Globus pallidus (tissue), 1 donor: ENCODE measurements at regions not wholly inside any gene's neighbourhood (a gene's known extent, or its start where the extent isn't known, plus 50 kb on each side); places are given as distances from the start of the nearest gene placed in this dataset.
"Not testable (repeated sequence)": the region's sequence is repeated elsewhere in the genome, so short reads cannot be mapped to it uniquely, and the experiment has no call there.

Experiments
- DNase-seq: peaks from one replicate; pipeline ENCODE4 v3.0.0-alpha.2; 2015; ENCODE audit warnings: low spot score

DNA sequence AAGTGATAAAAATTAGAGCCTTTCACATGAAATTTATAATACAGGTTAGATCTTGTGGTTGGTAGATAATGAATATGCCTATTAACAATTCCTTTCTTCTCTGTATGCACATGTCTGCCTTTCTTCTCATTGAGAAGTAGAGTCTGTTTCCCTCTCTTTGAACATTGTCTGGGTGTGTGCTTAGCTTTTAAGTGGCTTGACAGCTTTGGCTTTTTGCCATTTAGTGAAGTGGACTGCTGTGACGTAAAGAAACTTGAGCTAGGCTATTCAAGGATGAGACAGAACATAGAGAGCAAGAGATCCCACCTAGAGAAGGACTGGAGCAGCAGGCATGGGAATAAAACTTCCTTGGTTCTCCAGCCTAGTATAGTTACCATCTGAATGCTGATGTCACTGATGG is 996.7 kb upstream of the CELF2 start:
- DNase-seq = no peak

DNA sequence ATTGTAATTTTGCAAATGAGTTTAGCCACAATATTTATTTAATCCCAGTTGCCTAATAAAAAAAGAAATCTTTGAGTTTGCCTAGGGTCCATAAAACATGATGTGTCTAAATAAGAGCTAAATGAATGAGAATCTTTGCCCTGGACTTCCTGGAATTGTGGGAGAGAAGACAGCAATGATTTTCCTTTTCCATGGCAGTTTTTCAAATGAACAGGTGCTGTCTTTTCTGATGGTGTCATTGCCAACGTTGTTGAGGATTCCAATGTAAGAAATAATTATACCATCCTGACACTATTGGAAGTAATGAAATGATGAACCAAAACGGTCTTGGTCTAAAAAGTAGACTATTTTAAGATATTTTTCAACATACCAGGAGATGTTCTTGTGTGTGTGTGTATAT is 984.7 kb upstream of the CELF2 start:
- DNase-seq = no peak

DNA sequence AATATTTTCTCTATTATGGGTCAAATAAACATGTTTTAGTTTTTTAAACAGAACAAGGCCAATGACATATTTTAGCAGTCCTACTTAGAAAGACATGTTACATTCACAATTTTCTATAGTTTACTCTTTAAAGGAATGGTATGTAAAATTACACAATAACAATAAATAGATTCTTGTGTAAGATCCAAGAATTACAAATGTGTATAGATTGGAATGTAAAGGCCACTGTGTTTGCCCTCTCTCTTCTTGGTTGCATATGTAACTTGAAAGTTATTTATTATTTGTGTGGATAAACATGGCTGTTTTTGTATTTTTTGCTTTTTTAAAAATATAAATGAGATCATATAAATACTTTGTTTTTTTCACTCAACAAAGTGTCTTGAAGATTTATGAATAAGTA is 979.3 kb upstream of the CELF2 start:
- DNase-seq = no peak

DNA sequence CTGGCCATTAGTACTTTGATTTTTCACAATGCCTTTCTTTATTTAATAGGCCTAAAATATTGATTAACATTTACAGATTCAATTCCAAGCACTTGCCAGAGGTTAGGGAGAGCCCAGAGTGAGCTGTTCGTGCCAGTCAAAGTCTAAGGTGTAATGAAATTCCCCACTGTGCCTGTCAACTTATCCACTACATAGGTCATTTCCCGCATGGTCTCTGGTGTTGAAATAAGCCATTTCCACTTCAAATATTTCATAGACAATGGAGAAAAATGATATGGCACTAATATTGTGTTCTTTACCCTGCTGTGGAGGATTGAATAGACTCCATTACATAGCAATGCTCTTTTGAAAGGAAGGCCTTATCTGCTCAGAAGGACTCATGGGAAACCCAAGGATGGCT is 978.1 kb upstream of the CELF2 start:
- DNase-seq = no peak

DNA sequence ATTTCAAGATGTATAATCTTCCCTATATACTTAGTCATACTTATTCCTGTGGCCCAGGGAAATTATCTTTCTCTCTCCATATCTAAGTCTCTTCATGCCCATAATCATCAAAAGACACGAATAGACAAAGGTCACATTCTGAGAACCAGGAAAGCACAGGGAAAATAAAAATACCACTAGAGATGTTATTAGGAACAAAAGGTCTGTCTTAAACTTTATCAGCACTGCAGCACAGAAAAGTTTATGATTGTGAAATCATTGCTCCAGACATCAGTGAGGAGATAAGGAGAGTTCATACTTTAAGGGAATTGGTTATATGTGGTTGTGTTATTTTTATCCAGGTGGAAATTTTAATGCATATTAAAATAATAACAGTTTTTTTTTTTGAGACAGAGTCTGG is 974.6 kb upstream of the CELF2 start:
- DNase-seq = no peak

DNA sequence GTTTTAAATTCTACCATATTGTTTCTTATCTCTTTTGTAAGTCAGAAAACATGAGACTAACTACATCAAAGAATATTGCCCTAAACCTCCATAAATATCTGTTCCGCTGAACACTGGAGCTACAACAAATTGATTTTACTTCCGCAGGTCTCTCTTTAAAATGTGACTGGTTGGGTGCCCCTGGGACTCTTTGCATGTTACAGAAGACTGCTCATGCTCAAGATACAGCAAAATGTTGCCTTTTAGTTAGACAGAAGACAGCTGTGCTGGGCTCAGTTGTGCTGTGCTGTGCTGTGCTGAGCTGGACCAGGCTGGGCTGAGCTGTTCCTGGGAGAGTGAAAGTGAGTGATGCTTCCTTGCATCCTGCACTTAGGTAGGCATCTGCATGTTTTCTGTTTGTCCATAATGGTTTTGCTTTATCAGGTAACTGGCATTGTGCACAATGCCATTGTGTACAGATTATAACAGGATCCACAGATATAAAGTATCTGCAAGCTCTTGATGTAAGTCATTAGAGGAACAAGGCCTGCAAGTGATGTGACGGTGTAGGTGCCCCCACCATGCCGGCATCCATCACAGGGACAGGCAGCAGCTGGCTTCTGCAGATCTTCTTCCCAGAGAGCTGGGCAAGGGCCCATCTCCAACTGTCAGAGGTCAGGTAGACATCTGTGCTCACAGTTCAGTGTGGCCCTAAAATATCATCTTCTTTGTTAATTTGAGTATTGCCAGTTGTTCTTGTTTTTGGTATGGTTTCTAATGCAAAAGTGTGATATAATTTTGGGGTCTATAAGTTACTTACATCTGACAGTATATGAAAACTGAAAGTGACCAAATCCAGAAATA is 972.5 kb upstream of the CELF2 start:
- no peak for DNase-seq

DNA sequence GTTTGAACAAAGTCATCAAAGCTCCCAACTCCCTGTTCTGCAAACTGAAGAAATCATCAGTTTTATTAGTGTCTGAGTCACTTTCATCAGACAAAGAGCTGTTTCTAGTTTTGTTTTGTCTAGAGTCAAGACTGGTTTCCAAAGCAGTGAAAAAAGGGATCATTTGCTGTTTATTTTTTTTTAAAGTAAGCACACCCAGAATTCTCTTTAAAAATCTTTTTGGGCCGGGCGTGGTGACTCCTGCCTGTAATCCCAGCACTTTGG is 972.0 kb upstream of the CELF2 start:
- no peak for DNase-seq

DNA sequence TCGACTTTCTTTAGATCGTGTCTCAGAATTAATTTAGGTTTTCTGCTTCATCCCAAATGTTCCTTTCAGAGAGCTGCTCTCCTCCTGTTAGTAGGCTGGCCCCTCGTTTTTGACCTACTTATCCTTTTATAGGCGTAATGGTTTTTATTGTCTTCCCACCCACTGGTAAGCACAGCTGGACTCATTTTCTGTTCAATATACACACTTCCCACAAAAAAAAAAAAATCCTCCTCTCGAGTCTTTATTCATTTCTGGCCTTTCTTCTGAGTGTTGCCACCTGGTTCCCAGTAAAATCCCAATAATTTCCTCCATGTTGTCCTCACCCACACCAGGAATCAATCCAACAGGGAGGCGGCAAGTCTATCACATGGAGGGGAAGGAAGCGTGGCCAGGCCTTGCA is 970.2 kb upstream of the CELF2 start:
- DNase-seq = no peak

DNA sequence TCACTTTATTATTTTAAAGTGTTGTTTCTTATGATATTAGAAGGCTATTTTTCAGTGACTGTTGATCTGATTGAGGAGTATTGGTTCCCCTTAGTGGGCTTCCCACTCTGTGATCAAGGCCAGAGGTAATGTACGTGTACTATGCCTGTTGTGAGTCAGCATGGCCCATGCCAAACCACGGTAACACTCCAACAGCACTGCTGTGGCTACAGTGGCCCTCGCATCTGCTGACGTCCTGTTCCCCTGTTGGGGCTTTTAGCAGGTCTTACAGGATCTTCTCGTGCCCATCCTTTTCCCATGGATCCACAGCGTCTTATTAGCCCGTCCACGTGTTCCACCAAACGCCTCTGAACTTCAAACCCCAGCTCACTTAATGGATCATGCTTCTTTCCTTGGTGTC is 964.6 kb upstream of the CELF2 start:
- no peak for DNase-seq

DNA sequence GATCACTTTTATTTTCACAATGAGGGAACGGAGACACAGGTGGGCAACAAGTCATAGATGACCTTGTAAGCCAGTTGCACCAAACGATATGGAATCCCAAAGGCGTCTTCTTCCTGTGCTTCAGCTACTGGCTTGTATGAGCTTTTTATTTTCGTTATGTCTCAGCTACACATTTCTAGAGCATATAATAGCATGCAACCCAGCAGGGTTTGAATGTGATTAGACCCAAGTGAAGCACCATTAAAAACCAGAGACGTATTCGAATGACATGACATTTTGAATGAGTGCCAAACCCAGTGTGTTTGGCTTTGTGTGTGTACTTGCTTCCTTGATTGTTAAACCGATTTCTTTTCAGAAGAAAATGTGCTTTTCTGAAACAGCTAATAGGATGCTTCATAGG is 963.2 kb upstream of the CELF2 start:
- no peak for DNase-seq

DNA sequence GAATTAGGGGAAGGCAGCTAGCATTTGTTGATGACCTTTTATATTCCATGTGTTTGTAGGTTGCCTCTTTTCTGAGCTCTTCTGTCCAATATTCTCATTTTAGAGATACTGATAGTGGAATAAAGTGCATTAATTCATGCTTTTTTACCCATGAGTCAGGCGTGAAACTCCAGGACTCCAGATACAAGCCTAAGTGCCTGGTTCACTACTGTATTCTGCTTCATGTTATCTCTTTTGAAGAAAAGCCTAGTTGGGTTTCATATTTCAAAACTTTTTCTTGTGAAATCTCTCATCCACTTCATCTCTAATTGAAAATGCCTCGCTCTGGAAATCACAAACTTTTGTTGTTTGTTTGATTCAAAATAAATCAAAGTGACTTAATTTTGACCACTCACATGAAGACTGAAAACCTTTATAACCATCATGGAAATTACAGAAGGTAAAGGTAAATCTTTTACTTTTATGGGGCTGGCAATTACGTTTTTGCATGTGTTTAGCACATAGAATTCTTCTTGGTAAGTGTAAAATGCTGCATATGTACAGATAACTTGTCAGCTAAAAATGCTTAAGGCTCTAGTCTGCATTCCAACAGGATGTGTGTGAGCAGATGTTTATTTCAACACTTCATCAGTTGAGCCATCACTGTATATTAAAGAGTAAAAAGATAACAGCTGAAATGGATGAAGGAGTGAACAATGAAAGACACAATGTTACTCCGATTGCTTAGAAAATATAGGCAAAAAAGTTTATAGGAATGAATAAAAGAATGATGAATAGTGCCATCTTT is 961.8 kb upstream of the CELF2 start:
- no peak for DNase-seq

DNA sequence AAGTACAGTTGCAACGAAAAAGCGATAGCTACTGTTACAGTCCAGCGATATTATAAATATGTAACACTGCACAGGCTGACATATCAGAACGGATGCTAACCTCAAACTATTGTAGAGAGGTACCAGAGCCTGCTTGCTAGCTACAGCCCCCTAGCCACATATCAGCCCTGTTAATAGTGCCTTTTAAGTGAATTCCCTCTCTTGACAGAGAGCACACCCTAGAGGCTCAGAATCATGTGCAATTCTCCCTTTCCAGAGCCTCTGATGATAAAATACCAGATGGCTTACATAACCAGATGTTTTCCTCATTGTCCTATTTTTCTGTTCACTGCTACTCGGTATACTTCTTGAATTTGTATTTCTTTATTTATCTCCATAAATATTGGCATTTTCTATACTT is 960.7 kb upstream of the CELF2 start:
- no peak for DNase-seq

DNA sequence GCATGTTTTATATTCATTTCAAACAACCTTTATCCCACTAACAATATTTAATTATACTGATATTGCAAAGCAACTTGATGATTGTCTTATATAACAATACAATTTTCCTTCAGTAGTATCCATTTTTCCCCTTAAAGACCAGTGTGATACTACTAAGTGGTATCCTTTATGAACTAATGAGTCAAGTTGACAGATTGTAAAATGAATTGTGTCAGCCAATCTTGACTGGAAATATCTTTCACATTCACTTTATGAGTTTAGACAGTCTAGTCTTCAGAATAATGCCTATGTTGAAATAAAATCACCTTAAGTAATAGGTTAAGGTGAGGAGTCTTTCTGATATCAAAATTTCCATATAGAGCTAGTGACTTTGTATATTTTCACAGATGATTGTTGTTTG is 950.0 kb upstream of the CELF2 start:
- no peak for DNase-seq

DNA sequence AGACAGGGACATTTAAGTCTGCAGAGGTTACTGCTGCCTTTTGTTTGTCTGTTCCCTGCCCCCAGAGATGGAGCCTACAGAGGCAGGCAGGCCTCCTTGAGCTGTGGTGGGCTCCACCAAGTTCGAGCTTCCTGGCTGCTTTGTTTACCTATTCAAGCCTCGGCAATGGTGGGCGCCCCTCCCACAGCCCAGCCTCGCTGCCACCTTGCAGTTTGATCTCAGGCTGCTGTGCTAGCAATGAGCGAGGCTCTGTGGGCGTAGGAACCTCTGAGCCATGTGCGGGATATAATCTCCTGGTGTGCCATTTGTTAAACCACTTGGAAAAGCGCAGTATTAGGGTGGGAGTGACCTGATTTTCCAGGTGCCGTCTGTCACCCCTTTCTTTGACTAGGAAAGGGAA is 942.8 kb upstream of the CELF2 start:
- not testable (repeated sequence) for DNase-seq

DNA sequence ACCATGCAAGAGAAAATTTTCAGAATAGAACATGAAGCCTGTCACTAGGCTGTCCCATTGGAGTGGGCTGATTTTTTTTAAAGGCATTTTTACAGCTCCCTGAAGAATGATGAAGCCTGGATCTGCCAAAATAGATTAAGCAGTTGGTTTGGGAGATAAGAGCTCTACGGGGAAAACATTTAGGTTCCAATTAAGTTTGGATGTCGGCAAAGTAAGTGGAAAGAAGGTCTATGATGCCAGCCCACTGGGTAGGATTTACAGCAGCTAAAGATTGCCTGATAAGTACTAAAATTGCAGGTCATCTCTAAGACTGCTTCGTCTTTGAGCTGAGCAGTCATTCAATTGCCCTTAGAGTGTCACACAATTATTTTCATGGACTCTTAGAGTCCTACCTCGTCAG is 939.2 kb upstream of the CELF2 start:
- DNase-seq = no peak

DNA sequence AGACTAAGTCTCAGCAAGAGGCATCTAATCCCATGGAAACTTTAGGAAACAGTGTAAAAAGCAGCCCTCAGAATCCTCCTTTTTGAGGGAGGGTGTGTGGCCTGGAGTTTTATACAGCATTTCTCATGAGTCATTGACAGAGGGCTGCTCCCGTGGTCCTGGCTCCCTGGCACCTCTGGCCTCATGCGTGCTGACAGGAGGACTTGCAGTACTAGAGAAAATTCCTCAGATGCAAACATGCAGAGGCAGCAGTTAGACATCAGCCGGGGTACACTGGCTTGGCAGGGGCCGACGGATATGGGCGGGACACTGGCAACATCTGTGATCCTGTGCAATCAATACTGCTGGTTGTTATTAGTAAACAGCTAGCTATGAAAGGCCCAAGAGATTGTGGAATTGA is 925.1 kb upstream of the CELF2 start:
- DNase-seq = no peak

DNA sequence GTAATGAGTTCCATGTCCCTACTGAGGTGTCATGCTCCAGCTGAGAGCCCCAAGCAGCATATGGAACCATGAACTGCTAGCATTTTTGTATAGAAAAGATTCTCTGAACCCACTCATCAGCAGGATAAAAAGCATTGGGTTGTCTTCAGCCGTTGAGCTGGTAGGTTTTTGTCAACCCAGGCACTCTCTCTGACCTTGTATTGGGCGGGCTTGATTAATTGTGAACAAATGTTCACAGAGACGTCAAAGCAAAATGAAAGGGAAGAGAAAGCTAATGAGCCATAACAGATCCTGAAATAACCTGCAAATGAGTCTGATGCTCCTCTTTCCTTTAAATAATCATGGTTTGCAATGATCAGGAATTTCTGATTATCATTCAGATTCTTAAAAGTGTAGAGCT is 924.7 kb upstream of the CELF2 start:
- DNase-seq = no peak

DNA sequence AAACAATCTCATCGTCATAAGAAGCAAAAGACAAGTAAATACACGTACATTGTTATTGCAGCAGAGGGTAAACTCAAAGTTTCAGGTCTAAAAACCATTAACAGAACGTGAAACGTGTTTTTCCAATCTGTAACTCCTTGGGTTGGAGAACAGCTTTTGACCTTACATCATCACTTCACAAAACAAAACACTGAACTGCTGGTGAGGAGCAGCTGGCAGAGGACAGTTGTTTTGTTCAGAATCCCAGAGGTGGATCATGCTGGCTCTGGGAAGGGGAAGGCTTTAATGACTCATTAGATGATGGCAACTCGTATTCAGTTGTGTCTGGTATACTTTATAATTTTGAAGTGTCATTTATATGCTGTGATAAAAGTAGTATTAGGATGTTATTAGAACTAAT is 923.0 kb upstream of the CELF2 start:
- no peak for DNase-seq

DNA sequence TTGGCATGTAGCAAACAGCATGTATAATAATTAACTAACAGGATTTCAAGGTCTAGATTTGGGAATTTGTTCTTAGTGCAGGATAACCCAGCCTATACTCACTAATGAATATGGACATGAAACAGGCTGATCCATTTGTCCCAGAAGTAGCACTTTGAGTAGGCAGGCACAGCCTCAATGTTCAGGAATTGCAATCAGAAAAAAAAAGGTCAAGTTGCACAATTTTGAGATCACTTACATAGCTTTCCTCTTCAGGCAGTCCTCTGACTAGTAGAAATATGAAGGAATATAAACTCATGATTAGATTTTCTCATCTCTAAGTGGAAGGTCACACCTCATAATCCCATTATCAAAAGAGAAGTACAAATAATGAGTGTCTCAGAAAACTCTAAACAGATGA is 921.4 kb upstream of the CELF2 start:
- no peak for DNase-seq

DNA sequence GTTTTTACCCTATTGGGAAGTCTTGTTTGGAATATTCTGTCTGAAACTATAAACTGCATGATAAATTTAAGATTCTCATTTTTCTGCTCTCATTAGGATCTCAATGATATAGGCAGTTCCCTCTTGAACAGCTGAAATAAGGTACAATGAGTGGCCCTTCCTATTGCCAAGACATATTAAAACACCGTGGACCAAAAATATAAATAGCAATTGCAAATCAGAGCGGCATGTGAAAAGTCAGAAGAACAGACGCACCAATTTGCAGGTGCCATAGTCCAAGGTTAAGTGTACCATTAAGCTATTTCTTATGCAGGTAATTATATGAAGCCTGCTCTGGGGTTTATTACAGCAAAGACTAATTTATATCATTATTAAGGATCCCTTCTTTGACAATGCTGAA is 920.8 kb upstream of the CELF2 start:
- no peak for DNase-seq

DNA sequence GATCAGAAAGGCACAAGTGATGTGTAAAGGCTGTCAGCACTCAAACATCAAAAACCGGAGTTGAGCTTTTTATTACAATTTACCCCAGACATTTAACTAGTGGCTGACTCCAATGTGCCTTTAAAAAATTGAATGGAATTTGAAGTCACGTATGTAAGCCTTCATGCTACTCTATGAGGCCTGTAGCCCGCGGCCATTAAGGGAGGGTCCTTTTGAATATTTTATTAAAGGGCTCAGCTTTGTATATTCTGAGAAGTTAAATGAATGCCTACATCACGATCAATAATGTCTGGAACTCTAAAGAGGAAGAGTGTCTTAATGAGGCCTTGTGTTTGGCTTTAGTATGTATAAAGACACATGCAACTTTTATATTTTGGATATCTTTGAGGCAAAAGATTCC is 916.6 kb upstream of the CELF2 start:
- no peak for DNase-seq

DNA sequence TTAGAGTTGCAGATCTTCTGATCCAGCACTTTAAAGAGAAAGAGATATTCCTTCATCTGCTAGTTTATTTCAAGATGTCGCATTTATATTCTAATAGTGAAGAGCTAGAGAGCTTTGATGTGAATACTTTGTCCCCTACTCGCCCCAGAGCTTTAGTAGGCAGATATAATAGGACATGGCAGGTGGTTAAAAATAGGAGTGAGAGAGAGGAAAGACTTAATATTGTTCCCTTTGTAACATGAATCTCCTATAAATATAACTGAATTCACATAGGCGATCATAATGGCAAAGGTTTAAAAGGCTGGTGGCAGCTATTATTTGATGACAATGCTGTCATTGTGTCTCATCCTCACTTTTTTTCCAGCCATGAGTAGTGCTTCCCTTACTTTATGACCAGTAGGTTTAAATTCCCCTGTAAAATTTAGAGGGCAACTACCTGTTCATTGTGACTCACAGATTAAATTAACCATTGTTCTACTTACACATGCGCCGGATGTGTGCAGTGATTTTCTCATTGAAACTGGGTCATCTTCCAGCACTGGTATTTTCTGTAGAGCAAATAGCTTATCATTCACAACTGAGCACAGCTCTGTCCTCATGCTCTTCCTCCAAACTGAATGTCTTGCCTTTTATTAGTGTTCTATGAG is 906.7 kb upstream of the CELF2 start:
- no peak for DNase-seq

DNA sequence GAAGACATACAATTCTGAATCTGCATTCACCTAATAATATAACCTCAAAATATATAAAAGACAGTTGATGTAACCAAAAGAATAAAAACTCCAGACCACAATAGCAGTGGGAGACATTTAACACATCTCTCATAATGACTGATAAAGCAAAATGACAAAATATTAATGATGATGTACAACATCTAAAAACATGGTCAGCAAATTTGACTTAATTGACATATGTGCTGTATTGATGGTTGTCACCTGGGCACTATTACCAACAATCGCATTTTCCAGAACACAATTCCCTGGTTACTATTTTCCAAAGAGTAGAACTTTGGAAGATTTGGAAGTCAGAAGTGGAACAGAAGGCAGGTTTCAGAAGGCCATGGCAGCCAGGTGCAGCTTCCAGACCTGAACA is 899.5 kb upstream of the CELF2 start:
- DNase-seq = no peak

DNA sequence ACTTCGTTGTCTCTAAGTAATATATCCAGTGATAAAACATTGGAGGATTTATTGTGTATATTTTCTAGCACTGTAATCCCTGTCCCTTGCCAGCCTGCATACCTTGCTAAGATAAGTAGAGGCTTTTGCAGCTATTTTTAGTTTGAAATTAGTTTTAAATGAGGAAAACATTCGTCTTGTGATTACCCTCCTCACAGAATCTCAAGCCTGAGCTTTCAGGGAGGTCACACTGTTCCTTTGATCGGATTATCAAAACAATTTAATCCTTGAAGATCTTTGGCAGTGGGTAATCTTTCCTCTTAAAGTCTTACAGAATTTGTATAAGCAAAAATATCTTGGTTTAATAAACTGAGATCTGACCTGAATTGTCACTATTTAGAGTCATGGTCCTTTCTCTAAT is 897.0 kb upstream of the CELF2 start:
- DNase-seq = no peak
